HEK293 (cell line): ENCODE measurements at regions not wholly inside any gene's neighbourhood (a gene's known extent, or its start where the extent isn't known, plus 50 kb on each side); places are given as distances from the start of the nearest gene placed in this dataset.
"Not testable (repeated sequence)": the region's sequence is repeated elsewhere in the genome, so short reads cannot be mapped to it uniquely, and the experiment has no call there.

Experiments
- CTCF ChIP-seq: fragments of 450-650 bp; formaldehyde crosslinking; IDR thresholded peaks from 2 replicates; pipeline ENCODE4 v1.5.1; 2016; ENCODE audit warnings: missing biosample characterization, missing genetic modification characterization
- KLF10 ChIP-seq: fragments of 450-650 bp; IDR thresholded peaks from 2 replicates; pipeline ENCODE4 v1.5.1; 2018; ENCODE audit warnings: missing biosample characterization, mild to moderate bottlenecking, missing genetic modification characterization
- PRDM2 ChIP-seq: fragments of 450-650 bp; formaldehyde crosslinking; IDR thresholded peaks from 2 replicates; pipeline ENCODE4 v1.5.1; 2016; ENCODE audit warnings: missing biosample characterization, missing genetic modification characterization, borderline replicate concordance
- YY1 ChIP-seq: fragments of 450-650 bp; formaldehyde crosslinking; IDR thresholded peaks from 2 replicates; pipeline ENCODE4 v1.5.1; 2018; ENCODE audit warnings: missing biosample characterization, missing genetic modification characterization
- ZBTB21 ChIP-seq: fragments of 450-650 bp; formaldehyde crosslinking; IDR thresholded peaks from 2 replicates; pipeline ENCODE4 v1.5.1; 2017; ENCODE audit warnings: missing biosample characterization, missing genetic modification characterization
- ZFP69B ChIP-seq: fragments of 450-650 bp; formaldehyde crosslinking; IDR thresholded peaks from 2 replicates; pipeline ENCODE4 v1.5.1; 2016; ENCODE audit warnings: missing biosample characterization, missing genetic modification characterization
- ZNF10 ChIP-seq: fragments of 450-650 bp; formaldehyde crosslinking; IDR thresholded peaks from 2 replicates; pipeline ENCODE4 v1.5.1; 2017; ENCODE audit warnings: missing biosample characterization, missing genetic modification characterization
- ZNF114 ChIP-seq: fragments of 450-650 bp; formaldehyde crosslinking; IDR thresholded peaks from 2 replicates; pipeline ENCODE4 v1.5.0; 2017; ENCODE audit warnings: missing biosample characterization, missing genetic modification characterization
- ZNF248 ChIP-seq: fragments of 450-650 bp; formaldehyde crosslinking; IDR thresholded peaks from 2 replicates; pipeline ENCODE4 v1.5.1; 2017; ENCODE audit warnings: missing biosample characterization, missing genetic modification characterization
- ZNF416 ChIP-seq: fragments of 450-650 bp; formaldehyde crosslinking; IDR thresholded peaks from 2 replicates; pipeline ENCODE4 v1.5.1; 2016; ENCODE audit warnings: missing biosample characterization, missing genetic modification characterization
- ZNF549 ChIP-seq: fragments of 450-650 bp; IDR thresholded peaks from 2 replicates; pipeline ENCODE4 v1.5.1; 2018; ENCODE audit warnings: missing biosample characterization, missing genetic modification characterization, mild to moderate bottlenecking, inconsistent platforms, moderate library complexity

GRCh38 chr15:21532785-21533184 is 92.5 kb upstream of the POTEB3 start:
- TF ChIP-seq YY1 (tag by site-specific recombination); CTCF (tag by site-specific recombination); ZNF10 (tag by site-specific recombination); PRDM2 (tag by site-specific recombination); ZNF114 (tag by site-specific recombination); ZBTB21 (tag by site-specific recombination); KLF10 (tag by site-specific recombination); ZNF549; ZNF416 (tag by site-specific recombination); ZNF248 (tag by site-specific recombination); ZFP69B (tag by site-specific recombination): not testable (repeated sequence)
